Vagina (tissue), 2 donors: ENCODE measurements at regions not wholly inside any gene's neighbourhood (a gene's known extent, or its start where the extent isn't known, plus 50 kb on each side); places are given as distances from the start of the nearest gene placed in this dataset.

Experiments
- CTCF ChIP-seq, 3 experiments: fragments of 450-650 bp in 2 of 3; fragments of 200-600 bp in 1 of 3; sonication (generic) in 1 of 3; IDR thresholded peaks; one replicate each; pipeline ENCODE4 v1.5.1; 2017 to 2019; ENCODE audit warnings: antibody characterized with exemption in 3 of 3, mild to moderate bottlenecking in 2 of 3, moderate library complexity in 2 of 3
- POLR2AphosphoS5 ChIP-seq, 2 donors: sonication (generic); formaldehyde crosslinking; IDR thresholded peaks; one replicate each; pipeline ENCODE4 v1.9.0; 2017; ENCODE audit warnings: antibody characterized with exemption in 2 of 2, mild to moderate bottlenecking in 2 of 2, low read depth in 1 of 2; ENCODE audit not compliant: insufficient read depth in 1 of 2

- TF ChIP-seq CTCF (IDR thresholded peaks at IDR 0.05), result no peak
- no peak for TF ChIP-seq POLR2AphosphoS5 (IDR thresholded peaks at IDR 0.05; ENCODE audit: insufficient read depth in 1 of 2, low read depth in 1 of 2)
These were observed 325.7 kb downstream of the TBC1D32 start for GRCh38 chr6:121008553-121008952.
